ENCODE measurements at regions not wholly inside any gene's neighbourhood (a gene's known extent, or its start where the extent isn't known, plus 50 kb on each side); places are given as distances from the start of the nearest gene placed in this dataset.

DNA sequence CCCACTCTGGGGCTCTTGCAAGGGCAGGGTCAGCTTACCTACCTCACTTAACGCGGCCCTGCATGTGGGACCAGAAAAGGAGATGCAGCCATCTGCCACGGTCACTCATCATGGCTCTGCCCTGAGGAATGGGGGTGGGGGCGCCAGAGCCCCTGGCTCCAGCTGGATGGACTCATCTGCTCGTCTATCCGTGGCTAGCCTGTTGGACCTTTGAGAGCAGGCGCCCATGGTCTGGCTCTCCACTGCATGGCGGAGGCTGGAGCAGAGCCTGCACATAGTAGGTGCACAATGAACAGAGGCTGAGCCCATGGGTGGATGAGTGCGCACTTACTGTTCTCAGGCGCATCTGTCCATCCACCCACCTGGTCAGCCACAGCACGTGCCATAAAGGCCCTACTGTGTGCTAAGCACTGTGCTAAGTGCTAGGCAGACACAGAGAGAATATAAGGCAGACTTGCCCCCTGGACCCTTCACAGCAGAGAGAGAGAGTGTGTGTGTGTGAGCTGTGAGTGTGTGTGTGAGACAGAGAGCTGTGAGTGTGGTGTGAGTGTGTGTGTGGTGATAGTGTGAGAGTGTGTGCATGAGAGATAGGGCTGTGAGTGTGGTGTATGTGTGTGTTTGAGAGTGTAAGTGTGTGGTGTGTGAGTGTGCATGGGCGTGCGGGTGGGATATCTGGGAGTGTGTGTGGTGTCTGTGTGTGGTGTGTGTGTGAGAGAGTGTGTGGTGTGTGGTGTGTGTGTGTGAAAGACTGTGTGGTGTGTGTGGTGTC is 151.3 kb downstream of the TFCP2L1 start:
- Histone ChIP-seq H3K4me3 (replicated peaks in 1 of 2; ENCODE audit: low read depth in 1 of 2, low read length in 2 of 2) (no peak overlapping the region), H3K27ac (ENCODE audit: low read depth, low read length) (no peak overlapping the region), H3K9me2 (ENCODE audit: insufficient read depth) (no peaks in the 10 kb centered on the region), H3K4me1 (ENCODE audit: control insufficient read depth in 1 of 2, insufficient read depth in 2 of 2, low read length in 2 of 2) (peaks cover 0 to under 1% of the 10 kb centered on the region in 2 experiments; a peak in 1 of 4 replicates), H3K79me2 (ENCODE audit: insufficient read depth, low read length) (no peaks in the 10 kb centered on the region), H4K20me1 (ENCODE audit: insufficient read depth) (no peaks in the 10 kb centered on the region), H3K9ac (ENCODE audit: low read length) (no peak overlapping the region), H3K4me2 (ENCODE audit: low read length) (no peak overlapping the region), H2AFZ (ENCODE audit: low read depth, low read length, poor library complexity, severe bottlenecking) (no peak overlapping the region), H3K27me3 (ENCODE audit: insufficient read depth, low read length) (no peaks in the 10 kb centered on the region), H3K36me3 (ENCODE audit: control insufficient read depth in 1 of 2, insufficient read depth in 2 of 2, low read length in 2 of 2) (no peaks in the 10 kb centered on the region), H3K9me3 (ENCODE audit: control insufficient read depth in 1 of 2, insufficient read depth in 1 of 2, low read depth in 1 of 2, low read length in 2 of 2) (no peaks in the 10 kb centered on the region)
- RAD21 ChIA-PET (ENCODE audit: low non-redundant PET in 1 of 2, low total read pairs in 2 of 2, uncharacterized antibody in 2 of 2, unreplicated experiment in 2 of 2) = no interaction called here
- CTCF ChIA-PET = interaction anchor here (0.6 to 1.4 kb wide), 2 partner anchors 222 to 453 kb away, joined by 3 to 9 read pairs; no protein-coding TSS in a partner anchor
- TF ChIP-seq EZH2phosphoT487 (IDR thresholded peaks at IDR 0.05; ENCODE audit: borderline replicate concordance) (no peak), ELF1 (IDR thresholded peaks at IDR 0.05; ENCODE audit: borderline replicate concordance, low read depth) (no peak), JUND (IDR thresholded peaks at IDR 0.05) (no peak), TCF7L2 (IDR thresholded peaks at IDR 0.05; ENCODE audit: borderline replicate concordance, extremely low read depth, insufficient read depth, insufficient read length) (no peak), POLR2AphosphoS5 (IDR thresholded peaks at IDR 0.05; ENCODE audit: low read depth, low read length) (no peak), YY1 (IDR thresholded peaks at IDR 0.05; ENCODE audit: extremely low read depth, insufficient replicate concordance, low read depth, low read length) (no peak)
- TF ChIP-seq, protein P1, sequence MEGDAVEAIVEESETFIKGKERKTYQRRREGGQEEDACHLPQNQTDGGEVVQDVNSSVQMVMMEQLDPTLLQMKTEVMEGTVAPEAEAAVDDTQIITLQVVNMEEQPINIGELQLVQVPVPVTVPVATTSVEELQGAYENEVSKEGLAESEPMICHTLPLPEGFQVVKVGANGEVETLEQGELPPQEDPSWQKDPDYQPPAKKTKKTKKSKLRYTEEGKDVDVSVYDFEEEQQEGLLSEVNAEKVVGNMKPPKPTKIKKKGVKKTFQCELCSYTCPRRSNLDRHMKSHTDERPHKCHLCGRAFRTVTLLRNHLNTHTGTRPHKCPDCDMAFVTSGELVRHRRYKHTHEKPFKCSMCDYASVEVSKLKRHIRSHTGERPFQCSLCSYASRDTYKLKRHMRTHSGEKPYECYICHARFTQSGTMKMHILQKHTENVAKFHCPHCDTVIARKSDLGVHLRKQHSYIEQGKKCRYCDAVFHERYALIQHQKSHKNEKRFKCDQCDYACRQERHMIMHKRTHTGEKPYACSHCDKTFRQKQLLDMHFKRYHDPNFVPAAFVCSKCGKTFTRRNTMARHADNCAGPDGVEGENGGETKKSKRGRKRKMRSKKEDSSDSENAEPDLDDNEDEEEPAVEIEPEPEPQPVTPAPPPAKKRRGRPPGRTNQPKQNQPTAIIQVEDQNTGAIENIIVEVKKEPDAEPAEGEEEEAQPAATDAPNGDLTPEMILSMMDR (IDR thresholded peaks at IDR 0.05 in 2 of 3, conservative IDR thresholded peaks at IDR 0.05 in 1 of 3; ENCODE audit: borderline replicate concordance in 1 of 3, insufficient read depth in 1 of 3, low read depth in 2 of 3, low read length in 2 of 3) = no peak
- intact Hi-C loops (cut with micrococcal nuclease) = no loop called here
- POLR2A ChIA-PET = no interaction called here
- no TSS peak for BruUV-seq (replicated peaks)
- no peak for DNase-seq (ENCODE audit: low read depth, low spot score)
- no peak for ATAC-seq
